Endothelial cell of umbilical vein (primary cell): ENCODE measurements at regions not wholly inside any gene's neighbourhood (a gene's known extent, or its start where the extent isn't known, plus 50 kb on each side); places are given as distances from the start of the nearest gene placed in this dataset.

Experiments
- BruUV-seq: library from RNA; stranded (reverse); fragments of 400-500 nt; replicated peaks from 2 replicates; lab custom pipeline; 2021; lab: Mats Ljungman, UMichigan
- CTCF ChIA-PET: fragments of 300-600, 350-600 bp; sonication (Branson Sonifier 250); formaldehyde crosslinking; loops from one replicate; lab custom pipeline; 2021; ENCODE audit warnings: antibody characterized with exemption, inconsistent platforms; lab: Charles Lee
- POLR2A ChIA-PET: fragments of 300-600, 350-600 bp; sonication (Branson Sonifier 250); formaldehyde crosslinking; loops from one replicate; lab custom pipeline; 2021; ENCODE audit warnings: antibody characterized with exemption, inconsistent platforms; lab: Charles Lee
- DNase-seq: peaks from one replicate; pipeline ENCODE4 v3.0.0-alpha.2; 2011; ENCODE audit warnings: low read depth, low spot score
- FAIRE-seq: peaks from 2 replicates; lab custom pipeline; 2011; peaks lifted over from hg19 to GRCh38; lab: Jason Lieb, UNC
- H2AFZ ChIP-seq: 2 replicates; pipeline ENCODE4 v1.6.0; 2012; ENCODE audit warnings: low read depth, low read length, control low read depth, inconsistent platforms
- H3K27ac ChIP-seq: 2 replicates; pipeline ENCODE4 v1.5.1; 2011; ENCODE audit warnings: low read depth, mild to moderate bottlenecking, control low read depth, low read length, moderate library complexity; ENCODE audit not compliant: insufficient read depth
- H3K27me3 ChIP-seq, 2 experiments: 2 replicates each; pipeline versions ENCODE4 v1.6.0 to v1.6.1; 2011; ENCODE audit warnings: low read length in 2 of 2, mixed read lengths in 1 of 2; ENCODE audit not compliant: control insufficient read depth in 2 of 2, insufficient read depth in 2 of 2
- H3K36me3 ChIP-seq, 2 experiments: 2 replicates in 1 of 2; 3 replicates in 1 of 2; pipeline ENCODE4 v1.5.1; 2011; ENCODE audit warnings: low read length in 2 of 2, mild to moderate bottlenecking in 1 of 2, moderate library complexity in 1 of 2; ENCODE audit not compliant: control insufficient read depth in 2 of 2, insufficient read depth in 2 of 2; ENCODE audit errors: extremely low read depth in 1 of 2
- H3K4me1 ChIP-seq: 3 replicates; pipeline ENCODE4 v1.5.1; 2011; ENCODE audit warnings: mild to moderate bottlenecking, low read length; ENCODE audit not compliant: control insufficient read depth, insufficient read depth; ENCODE audit errors: extremely low read depth
- H3K4me2 ChIP-seq: 2 replicates; pipeline ENCODE4 v1.6.1; 2011; ENCODE audit warnings: low read length, control low read depth, mixed read lengths; ENCODE audit not compliant: insufficient read depth
- H3K4me3 ChIP-seq, 3 experiments: fragments of 200-600 bp in 1 of 3; sonication (generic), shearing (Covaris generic) in 1 of 3; replicated peaks in 1 of 3; 2 replicates each; pipeline ENCODE4 v1.5.1; 2011 to 2016; ENCODE audit warnings: control low read depth in 3 of 3, low read length in 3 of 3, mild to moderate bottlenecking in 2 of 3, inconsistent platforms in 1 of 3, low read depth in 1 of 3, moderate library complexity in 1 of 3; ENCODE audit not compliant: insufficient read depth in 1 of 3
- H3K79me2 ChIP-seq: 2 replicates; pipeline ENCODE4 v1.6.0; 2012; ENCODE audit warnings: low read length, inconsistent platforms; ENCODE audit not compliant: control insufficient read depth, insufficient read depth
- H3K9ac ChIP-seq: replicated peaks from 2 replicates; pipeline ENCODE3; 2011; ENCODE audit warnings: low read length, control low read depth; ENCODE audit not compliant: insufficient read depth; ENCODE audit errors: extremely low read depth
- H3K9me1 ChIP-seq: replicated peaks from 3 replicates; pipeline ENCODE4 v1.6.0; 2011; ENCODE audit warnings: mild to moderate bottlenecking, low read length; ENCODE audit not compliant: control insufficient read depth, insufficient read depth; ENCODE audit errors: extremely low read depth
- H3K9me3 ChIP-seq: replicated peaks from 2 replicates; pipeline ENCODE4 v1.5.1; 2012; ENCODE audit warnings: low read length, inconsistent platforms; ENCODE audit not compliant: control insufficient read depth, insufficient read depth
- H4K20me1 ChIP-seq: replicated peaks from 2 replicates; pipeline ENCODE3; 2011; ENCODE audit warnings: mild to moderate bottlenecking, low read length; ENCODE audit not compliant: control insufficient read depth, insufficient read depth; ENCODE audit errors: extremely low read depth
- EZH2 ChIP-seq: IDR thresholded peaks from 2 replicates; pipeline ENCODE4 v1.6.1; 2012; ENCODE audit warnings: borderline replicate concordance, low read depth, mild to moderate bottlenecking, moderate library complexity, low read length, inconsistent platforms; ENCODE audit not compliant: severe bottlenecking
- FOS ChIP-seq: IDR thresholded peaks from 2 replicates; pipeline ENCODE4 v1.6.1; 2011; ENCODE audit warnings: mild to moderate bottlenecking, low read length, moderate library complexity, borderline replicate concordance; ENCODE audit not compliant: insufficient read depth
- GATA2 ChIP-seq: IDR thresholded peaks from 2 replicates; pipeline ENCODE4 v1.7.0; 2011; ENCODE audit warnings: low read depth, mild to moderate bottlenecking, moderate library complexity, mixed read lengths, low read length; ENCODE audit not compliant: insufficient read length, insufficient read depth
- JUN ChIP-seq: IDR thresholded peaks from 2 replicates; pipeline ENCODE4 v1.6.1; 2011; ENCODE audit warnings: borderline replicate concordance, low read depth; ENCODE audit not compliant: insufficient read length, insufficient read depth
- MYC ChIP-seq: IDR thresholded peaks from one replicate; pipeline ENCODE4 v1.6.1; 2011; ENCODE audit warnings: mild to moderate bottlenecking, low read depth, low read length
- POLR2A ChIP-seq: IDR thresholded peaks from 2 replicates; pipeline ENCODE4 v1.6.1; 2012; ENCODE audit warnings: low read depth, mild to moderate bottlenecking, control low read depth, low read length
- POLR2AphosphoS5 ChIP-seq: IDR thresholded peaks from 2 replicates; pipeline ENCODE4 v1.6.1; 2012; ENCODE audit warnings: low read depth, mild to moderate bottlenecking, control low read depth, low read length, moderate library complexity; ENCODE audit not compliant: insufficient read depth
- dilution Hi-C: fragments of 300-500 bp; cut with MboI; formaldehyde crosslinking; loops from one replicate; pipeline ENCODE4 v1.15.0; 2019; ENCODE audit warnings: low sequenced_read_pairs; ENCODE audit not compliant: extremely low pct_ligation_motif_present
- intact Hi-C: fragments of 100-400 bp; cut with micrococcal nuclease; formaldehyde crosslinking; loops from one replicate; pipeline ENCODE4 v1.10.0; 2022
- TF ChIP-seq, protein P1 (sequence below), 2 donors: IDR thresholded peaks; 1 replicate in 1 of 2; 2 replicates in 1 of 2; pipeline ENCODE4 v1.5.1; 2011; ENCODE audit warnings: low read length in 2 of 2, mild to moderate bottlenecking in 2 of 2, moderate library complexity in 2 of 2, control low read depth in 1 of 2, inconsistent platforms in 1 of 2, low read depth in 1 of 2; ENCODE audit not compliant: insufficient read depth in 1 of 2; ENCODE audit errors: extremely low read depth in 1 of 2

DNA sequence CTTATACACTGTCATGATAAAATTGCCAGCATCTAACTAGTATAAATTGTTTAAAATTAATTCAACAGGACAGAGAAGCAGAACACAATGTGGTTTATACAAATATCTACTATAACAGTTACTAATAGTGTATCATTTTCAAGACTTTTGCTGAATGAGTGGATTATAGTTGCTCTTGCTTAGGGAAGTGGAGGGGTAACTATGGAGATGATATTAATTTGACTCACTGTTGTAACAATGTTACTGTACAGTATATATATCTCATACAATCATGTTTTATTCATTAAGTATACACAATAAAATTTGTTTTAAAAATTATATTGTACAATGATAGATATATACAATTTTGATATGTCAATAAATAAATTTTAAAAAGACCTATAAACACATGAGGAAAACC, 119.1 kb downstream of the ZPLD1 start:
- no peaks in the 10 kb centered on the region for H4K20me1 ChIP-seq
- H3K4me3 ChIP-seq, result no peak overlapping the region
- no peaks in the 10 kb centered on the region for H3K4me1 ChIP-seq
- H3K9me1 ChIP-seq, result no peaks in the 10 kb centered on the region
- no peak overlapping the region for H2AFZ ChIP-seq
- CTCF ChIA-PET, result interaction anchor here (1.6 kb wide), 1 partner anchor 11 kb away, joined by 4 read pairs; no protein-coding TSS in a partner anchor
- no TSS peak for BruUV-seq
- H3K27ac ChIP-seq, result no peak overlapping the region
- H3K9ac ChIP-seq, result no peak overlapping the region
- FAIRE-seq (no peak), DNase-seq (no peak)
- H3K4me2 ChIP-seq, result no peak overlapping the region
- H3K79me2 ChIP-seq, result no peaks in the 10 kb centered on the region
- H3K27me3 ChIP-seq, result no peaks in the 10 kb centered on the region
- intact Hi-C loops, result no loop called here
- POLR2A ChIA-PET, result no interaction called here
- H3K9me3 ChIP-seq, result no peaks in the 10 kb centered on the region
- TF ChIP-seq EZH2 (no peak), MYC (no peak), POLR2A (no peak), GATA2 (no peak)
- TF ChIP-seq, protein P1, sequence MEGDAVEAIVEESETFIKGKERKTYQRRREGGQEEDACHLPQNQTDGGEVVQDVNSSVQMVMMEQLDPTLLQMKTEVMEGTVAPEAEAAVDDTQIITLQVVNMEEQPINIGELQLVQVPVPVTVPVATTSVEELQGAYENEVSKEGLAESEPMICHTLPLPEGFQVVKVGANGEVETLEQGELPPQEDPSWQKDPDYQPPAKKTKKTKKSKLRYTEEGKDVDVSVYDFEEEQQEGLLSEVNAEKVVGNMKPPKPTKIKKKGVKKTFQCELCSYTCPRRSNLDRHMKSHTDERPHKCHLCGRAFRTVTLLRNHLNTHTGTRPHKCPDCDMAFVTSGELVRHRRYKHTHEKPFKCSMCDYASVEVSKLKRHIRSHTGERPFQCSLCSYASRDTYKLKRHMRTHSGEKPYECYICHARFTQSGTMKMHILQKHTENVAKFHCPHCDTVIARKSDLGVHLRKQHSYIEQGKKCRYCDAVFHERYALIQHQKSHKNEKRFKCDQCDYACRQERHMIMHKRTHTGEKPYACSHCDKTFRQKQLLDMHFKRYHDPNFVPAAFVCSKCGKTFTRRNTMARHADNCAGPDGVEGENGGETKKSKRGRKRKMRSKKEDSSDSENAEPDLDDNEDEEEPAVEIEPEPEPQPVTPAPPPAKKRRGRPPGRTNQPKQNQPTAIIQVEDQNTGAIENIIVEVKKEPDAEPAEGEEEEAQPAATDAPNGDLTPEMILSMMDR (IDR thresholded peaks at IDR 0.05; ENCODE audit: extremely low read depth in 1 of 2, insufficient read depth in 1 of 2, low read depth in 1 of 2, low read length in 2 of 2), result no peak
- dilution Hi-C loops, result no loop called here
- no peaks in the 10 kb centered on the region for H3K36me3 ChIP-seq

DNA sequence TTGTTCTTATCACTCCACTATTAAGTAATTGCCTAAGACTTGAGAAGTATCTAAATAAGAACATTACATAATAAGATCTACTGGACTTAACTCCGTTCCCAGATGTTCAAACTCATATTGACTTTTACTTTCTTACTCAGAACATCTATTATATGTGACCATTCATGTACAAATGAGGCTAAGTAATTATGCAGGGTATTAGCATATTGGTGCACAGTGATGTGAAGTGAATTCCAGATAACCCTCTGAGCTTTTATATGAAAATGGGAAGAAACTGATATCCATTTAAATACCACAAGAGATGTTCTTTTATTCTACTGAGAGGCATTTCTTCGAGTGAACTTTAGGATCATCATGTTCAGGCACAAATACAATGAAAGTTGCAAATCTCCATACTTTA, 135.7 kb downstream of the ZPLD1 start:
- Histone ChIP-seq H3K4me3 (no peak overlapping the region), H3K27ac (no peak overlapping the region), H3K9ac (no peak overlapping the region), H4K20me1 (no peaks in the 10 kb centered on the region), H3K9me3 (no peaks in the 10 kb centered on the region), H3K4me2 (no peak overlapping the region), H3K79me2 (no peaks in the 10 kb centered on the region), H3K27me3 (no peaks in the 10 kb centered on the region), H3K9me1 (no peaks in the 10 kb centered on the region), H3K4me1 (no peaks in the 10 kb centered on the region), H3K36me3 (no peaks in the 10 kb centered on the region), H2AFZ (no peak overlapping the region)
- TF ChIP-seq FOS (no peak), JUN (no peak), POLR2AphosphoS5 (no peak), POLR2A (no peak)
- POLR2A ChIA-PET, result no interaction called here
- dilution Hi-C loops (no loop called here), intact Hi-C loops (no loop called here)
- BruUV-seq, result no TSS peak
- DNase-seq, result no peak
- CTCF ChIA-PET, result no interaction called here
- FAIRE-seq, result no peak
